ENCODE measurements at regions not wholly inside any gene's neighbourhood (a gene's known extent, or its start where the extent isn't known, plus 50 kb on each side); places are given as distances from the start of the nearest gene placed in this dataset.

DNA sequence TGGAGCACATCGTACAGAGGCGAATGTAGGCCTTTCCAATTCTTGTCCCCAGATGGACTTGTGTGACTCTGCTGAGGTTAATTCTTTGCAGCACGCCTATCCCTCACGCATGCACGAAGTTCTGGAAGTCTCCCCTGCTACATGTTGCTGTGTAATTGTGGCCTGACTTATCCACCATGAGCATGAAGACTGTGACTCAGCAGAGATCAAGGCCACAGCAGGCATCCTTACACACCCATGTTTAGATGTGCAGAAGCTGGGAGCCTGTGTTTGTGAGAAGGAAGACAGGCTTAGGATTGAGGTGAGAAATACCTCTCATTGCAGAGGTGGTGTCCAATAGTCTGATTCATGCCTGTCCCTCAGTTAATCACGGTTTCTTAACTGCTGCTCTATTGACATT, 135.6 kb downstream of the ICE1 start:
- TF ChIP-seq EP300 (IDR thresholded peaks at IDR 0.05; ENCODE audit: borderline replicate concordance in 1 of 2, low read depth in 2 of 2, low read length in 2 of 2): no peak
- no peak for TF ChIP-seq SUZ12 (IDR thresholded peaks at IDR 0.05; ENCODE audit: low read length)
- no peak for TF ChIP-seq CTCF (IDR thresholded peaks at IDR 0.05; ENCODE audit: control extremely low read depth in 1 of 3, insufficient read depth in 1 of 3, low read depth in 1 of 3, low read length in 3 of 3)
- no peak for TF ChIP-seq RFX5 (IDR thresholded peaks at IDR 0.05; ENCODE audit: borderline replicate concordance, low read depth, low read length)
- TF ChIP-seq MAX (IDR thresholded peaks at IDR 0.05): no peak
- TF ChIP-seq YY1 (IDR thresholded peaks at IDR 0.05; ENCODE audit: low read depth, low read length): no peak
- no peak for TF ChIP-seq ZNF274 (IDR thresholded peaks at IDR 0.05; ENCODE audit: borderline replicate concordance, extremely low read depth, low read length)
- TF ChIP-seq GTF2F1 (IDR thresholded peaks at IDR 0.05; ENCODE audit: borderline replicate concordance, low read depth, low read length): no peak
- no peak for TF ChIP-seq POLR2AphosphoS5 (IDR thresholded peaks at IDR 0.05; ENCODE audit: low read depth, low read length)

Data from H1 (cell line).